ENCODE measurements at regions not wholly inside any gene's neighbourhood (a gene's known extent, or its start where the extent isn't known, plus 50 kb on each side); places are given as distances from the start of the nearest gene placed in this dataset.

- H3K4me3 ChIP-seq (ENCODE audit: low read depth, low read length), result no peak overlapping the region
- no peaks in the 10 kb centered on the region for H3K27me3 ChIP-seq (ENCODE audit: control insufficient read depth, insufficient read depth, low read length)
- no peak overlapping the region for H3K9ac ChIP-seq (ENCODE audit: low read depth, low read length)
- H3K9me3 ChIP-seq (ENCODE audit: control insufficient read depth, insufficient read depth, low read length), result no peaks in the 10 kb centered on the region
- H3K4me1 ChIP-seq (ENCODE audit: control insufficient read depth, insufficient read depth, low read length), result peaks cover 8% of the 10 kb centered on the region
- H3K36me3 ChIP-seq (ENCODE audit: control insufficient read depth, insufficient read depth, low read length), result no peaks in the 10 kb centered on the region
Measured at GRCh38 chr11:10388574-10388973, 66.5 kb upstream of the AMPD3 start.

- no peaks in the 10 kb centered on the region for H3K36me3 ChIP-seq (ENCODE audit: control insufficient read depth, insufficient read depth, low read length)
- peaks cover 8% of the 10 kb centered on the region for H3K4me1 ChIP-seq (ENCODE audit: control insufficient read depth, insufficient read depth, low read length)
- no peaks in the 10 kb centered on the region for H3K27me3 ChIP-seq (ENCODE audit: control insufficient read depth, insufficient read depth, low read length)
- H3K4me3 ChIP-seq (ENCODE audit: low read depth, low read length), result no peak overlapping the region
- H3K9ac ChIP-seq (ENCODE audit: low read depth, low read length), result no peak overlapping the region
- H3K9me3 ChIP-seq (ENCODE audit: control insufficient read depth, insufficient read depth, low read length), result no peaks in the 10 kb centered on the region
Measured at GRCh38 chr11:10390375-10390774, 64.7 kb upstream of the AMPD3 start.

- Histone ChIP-seq H3K4me1 (ENCODE audit: control insufficient read depth, insufficient read depth, low read length) (peaks cover 8% of the 10 kb centered on the region), H3K27me3 (ENCODE audit: control insufficient read depth, insufficient read depth, low read length) (no peaks in the 10 kb centered on the region), H3K36me3 (ENCODE audit: control insufficient read depth, insufficient read depth, low read length) (no peaks in the 10 kb centered on the region), H3K4me3 (ENCODE audit: low read depth, low read length) (no peak overlapping the region), H3K9me3 (ENCODE audit: control insufficient read depth, insufficient read depth, low read length) (no peaks in the 10 kb centered on the region), H3K9ac (ENCODE audit: low read depth, low read length) (no peak overlapping the region)
Measured at GRCh38 chr11:10392095-10393079, 62.7 kb upstream of the AMPD3 start.

- H3K4me3 ChIP-seq (ENCODE audit: low read depth, low read length), result no peak overlapping the region
- H3K9ac ChIP-seq (ENCODE audit: low read depth, low read length), result no peak overlapping the region
- H3K9me3 ChIP-seq (ENCODE audit: control insufficient read depth, insufficient read depth, low read length), result no peaks in the 10 kb centered on the region
- H3K4me1 ChIP-seq (ENCODE audit: control insufficient read depth, insufficient read depth, low read length), result peaks cover 8% of the 10 kb centered on the region
- H3K36me3 ChIP-seq (ENCODE audit: control insufficient read depth, insufficient read depth, low read length), result no peaks in the 10 kb centered on the region
- H3K27me3 ChIP-seq (ENCODE audit: control insufficient read depth, insufficient read depth, low read length), result no peaks in the 10 kb centered on the region
Measured at GRCh38 chr11:10394229-10395101, 60.6 kb upstream of the AMPD3 start.

GRCh38 chr11:10395166-10395897, 59.7 kb upstream of the AMPD3 start:
- Histone ChIP-seq H3K4me3 (ENCODE audit: low read depth, low read length) (no peak overlapping the region), H3K27me3 (ENCODE audit: control insufficient read depth, insufficient read depth, low read length) (no peaks in the 10 kb centered on the region), H3K4me1 (ENCODE audit: control insufficient read depth, insufficient read depth, low read length) (peaks cover 8% of the 10 kb centered on the region), H3K9ac (ENCODE audit: low read depth, low read length) (no peak overlapping the region), H3K36me3 (ENCODE audit: control insufficient read depth, insufficient read depth, low read length) (no peaks in the 10 kb centered on the region), H3K9me3 (ENCODE audit: control insufficient read depth, insufficient read depth, low read length) (no peaks in the 10 kb centered on the region)

GRCh38 chr11:10396771-10397170, 58.3 kb upstream of the AMPD3 start:
- no peak overlapping the region for H3K4me3 ChIP-seq (ENCODE audit: low read depth, low read length)
- H3K36me3 ChIP-seq (ENCODE audit: control insufficient read depth, insufficient read depth, low read length), result no peaks in the 10 kb centered on the region
- no peaks in the 10 kb centered on the region for H3K27me3 ChIP-seq (ENCODE audit: control insufficient read depth, insufficient read depth, low read length)
- no peak overlapping the region for H3K9ac ChIP-seq (ENCODE audit: low read depth, low read length)
- no peaks in the 10 kb centered on the region for H3K9me3 ChIP-seq (ENCODE audit: control insufficient read depth, insufficient read depth, low read length)
- peaks cover 6% of the 10 kb centered on the region for H3K4me1 ChIP-seq (ENCODE audit: control insufficient read depth, insufficient read depth, low read length)

- no peaks in the 10 kb centered on the region for H3K36me3 ChIP-seq (ENCODE audit: control insufficient read depth, insufficient read depth, low read length)
- H3K4me1 ChIP-seq (ENCODE audit: control insufficient read depth, insufficient read depth, low read length), result peaks cover 2% of the 10 kb centered on the region
- H3K4me3 ChIP-seq (ENCODE audit: low read depth, low read length), result no peak overlapping the region
- no peak overlapping the region for H3K9ac ChIP-seq (ENCODE audit: low read depth, low read length)
- no peaks in the 10 kb centered on the region for H3K9me3 ChIP-seq (ENCODE audit: control insufficient read depth, insufficient read depth, low read length)
- no peaks in the 10 kb centered on the region for H3K27me3 ChIP-seq (ENCODE audit: control insufficient read depth, insufficient read depth, low read length)
Measured at GRCh38 chr11:10397226-10397987, 57.7 kb upstream of the AMPD3 start.

GRCh38 chr11:10398525-10398924, 56.5 kb upstream of the AMPD3 start:
- no peak overlapping the region for H3K9ac ChIP-seq (ENCODE audit: low read depth, low read length)
- H3K4me1 ChIP-seq (ENCODE audit: control insufficient read depth, insufficient read depth, low read length), result no peaks in the 10 kb centered on the region
- no peak overlapping the region for H3K4me3 ChIP-seq (ENCODE audit: low read depth, low read length)
- no peaks in the 10 kb centered on the region for H3K36me3 ChIP-seq (ENCODE audit: control insufficient read depth, insufficient read depth, low read length)
- H3K27me3 ChIP-seq (ENCODE audit: control insufficient read depth, insufficient read depth, low read length), result no peaks in the 10 kb centered on the region
- no peaks in the 10 kb centered on the region for H3K9me3 ChIP-seq (ENCODE audit: control insufficient read depth, insufficient read depth, low read length)

- no peak overlapping the region for H3K4me3 ChIP-seq (ENCODE audit: low read depth, low read length)
- no peaks in the 10 kb centered on the region for H3K9me3 ChIP-seq (ENCODE audit: control insufficient read depth, insufficient read depth, low read length)
- H3K36me3 ChIP-seq (ENCODE audit: control insufficient read depth, insufficient read depth, low read length), result no peaks in the 10 kb centered on the region
- no peak overlapping the region for H3K9ac ChIP-seq (ENCODE audit: low read depth, low read length)
- H3K4me1 ChIP-seq (ENCODE audit: control insufficient read depth, insufficient read depth, low read length), result no peaks in the 10 kb centered on the region
- no peaks in the 10 kb centered on the region for H3K27me3 ChIP-seq (ENCODE audit: control insufficient read depth, insufficient read depth, low read length)
Measured at GRCh38 chr11:10400856-10401255, 54.2 kb upstream of the AMPD3 start.

GRCh38 chr11:10401256-10401655, 53.8 kb upstream of the AMPD3 start:
- Histone ChIP-seq H3K27me3 (ENCODE audit: control insufficient read depth, insufficient read depth, low read length) (no peaks in the 10 kb centered on the region), H3K9ac (ENCODE audit: low read depth, low read length) (peak overlapping the region; percentile 26), H3K4me1 (ENCODE audit: control insufficient read depth, insufficient read depth, low read length) (no peaks in the 10 kb centered on the region), H3K36me3 (ENCODE audit: control insufficient read depth, insufficient read depth, low read length) (no peaks in the 10 kb centered on the region), H3K4me3 (ENCODE audit: low read depth, low read length) (no peak overlapping the region), H3K9me3 (ENCODE audit: control insufficient read depth, insufficient read depth, low read length) (no peaks in the 10 kb centered on the region)

All from iPS-15b (cell line).